Peyer's patch (tissue), 4 donors: ENCODE measurements at regions not wholly inside any gene's neighbourhood (a gene's known extent, or its start where the extent isn't known, plus 50 kb on each side); places are given as distances from the start of the nearest gene placed in this dataset.

ENCODE experiments used
- POLR2A ChIP-seq, 2 donors: fragments of 450-650 bp; IDR thresholded peaks; one replicate each; pipeline ENCODE4 v1.5.1; 2017; ENCODE audit warnings: antibody characterized with exemption in 2 of 2, mild to moderate bottlenecking in 2 of 2, moderate library complexity in 2 of 2
- TF ChIP-seq, protein P1 (sequence below), 6 experiments: fragments of 450-650 bp in 4 of 6; fragments of 200-600 bp in 2 of 6; sonication (generic) in 1 of 6; IDR thresholded peaks; one replicate each; pipeline ENCODE4 v1.5.1; 2017 to 2019; ENCODE audit warnings: antibody characterized with exemption in 6 of 6, mild to moderate bottlenecking in 3 of 6, moderate library complexity in 1 of 6

DNA sequence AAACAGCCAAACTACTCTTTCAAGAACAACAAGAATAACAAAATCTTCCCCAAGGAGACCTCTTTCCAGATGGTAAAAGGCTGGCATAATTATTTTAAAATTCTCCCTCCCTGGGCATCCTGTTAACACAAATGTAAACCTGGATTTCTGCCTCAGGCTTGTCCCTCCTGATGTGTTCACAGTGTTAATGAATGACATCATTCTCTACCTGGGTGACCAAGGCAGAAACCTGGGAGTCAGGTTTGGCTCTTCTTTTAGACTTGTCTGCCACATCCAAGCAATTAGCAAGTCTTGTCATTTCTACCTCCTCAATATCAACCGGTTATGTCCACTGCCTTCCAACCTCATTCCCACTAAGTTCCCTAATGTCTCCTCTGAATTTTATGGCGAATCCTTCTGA lies 368.7 kb upstream of the TBL1XR1 start:
- TF ChIP-seq, protein P1, sequence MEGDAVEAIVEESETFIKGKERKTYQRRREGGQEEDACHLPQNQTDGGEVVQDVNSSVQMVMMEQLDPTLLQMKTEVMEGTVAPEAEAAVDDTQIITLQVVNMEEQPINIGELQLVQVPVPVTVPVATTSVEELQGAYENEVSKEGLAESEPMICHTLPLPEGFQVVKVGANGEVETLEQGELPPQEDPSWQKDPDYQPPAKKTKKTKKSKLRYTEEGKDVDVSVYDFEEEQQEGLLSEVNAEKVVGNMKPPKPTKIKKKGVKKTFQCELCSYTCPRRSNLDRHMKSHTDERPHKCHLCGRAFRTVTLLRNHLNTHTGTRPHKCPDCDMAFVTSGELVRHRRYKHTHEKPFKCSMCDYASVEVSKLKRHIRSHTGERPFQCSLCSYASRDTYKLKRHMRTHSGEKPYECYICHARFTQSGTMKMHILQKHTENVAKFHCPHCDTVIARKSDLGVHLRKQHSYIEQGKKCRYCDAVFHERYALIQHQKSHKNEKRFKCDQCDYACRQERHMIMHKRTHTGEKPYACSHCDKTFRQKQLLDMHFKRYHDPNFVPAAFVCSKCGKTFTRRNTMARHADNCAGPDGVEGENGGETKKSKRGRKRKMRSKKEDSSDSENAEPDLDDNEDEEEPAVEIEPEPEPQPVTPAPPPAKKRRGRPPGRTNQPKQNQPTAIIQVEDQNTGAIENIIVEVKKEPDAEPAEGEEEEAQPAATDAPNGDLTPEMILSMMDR (IDR thresholded peaks at IDR 0.05): no peak
- no peak for TF ChIP-seq POLR2A (IDR thresholded peaks at IDR 0.05)
